KMS-11 (cell line): ENCODE measurements at regions not wholly inside any gene's neighbourhood (a gene's known extent, or its start where the extent isn't known, plus 50 kb on each side); places are given as distances from the start of the nearest gene placed in this dataset.

Source experiments
- H2AFZ ChIP-seq: fragments of 200-600 bp; sonication (generic); 2 replicates; pipeline ENCODE4 v1.6.1; 2016; ENCODE audit warnings: antibody characterized with exemption, mixed run types, low read depth
- H3K27ac ChIP-seq: fragments of 200-600 bp; sonication (generic); 2 replicates; pipeline ENCODE4 v1.6.1; 2016; ENCODE audit warnings: mild to moderate bottlenecking, mixed run types
- H3K27me3 ChIP-seq: fragments of 200-600 bp; sonication (generic); 2 replicates; pipeline ENCODE4 v1.6.1; 2017; ENCODE audit warnings: mild to moderate bottlenecking, low read depth, mixed run types, moderate library complexity; ENCODE audit not compliant: insufficient read depth
- H3K36me3 ChIP-seq: fragments of 200-600 bp; sonication (generic); 2 replicates; pipeline ENCODE4 v1.6.1; 2017; ENCODE audit warnings: mild to moderate bottlenecking, mixed run types; ENCODE audit not compliant: insufficient read depth
- H3K4me1 ChIP-seq: fragments of 200-600 bp; sonication (generic); 2 replicates; pipeline ENCODE4 v1.6.1; 2016; ENCODE audit warnings: mild to moderate bottlenecking, low read depth, mixed run types; ENCODE audit not compliant: poor library complexity, severe bottlenecking
- H3K4me2 ChIP-seq: fragments of 200-600 bp; sonication (generic); 2 replicates; pipeline ENCODE4 v1.7.0; 2016; ENCODE audit warnings: mild to moderate bottlenecking, mixed run types
- H3K4me3 ChIP-seq: fragments of 200-600 bp; sonication (generic); IDR thresholded peaks from 2 replicates; pipeline ENCODE4 v1.6.1; 2017; ENCODE audit warnings: low read depth, low read length, mixed read lengths; ENCODE audit not compliant: insufficient read depth
- H3K79me2 ChIP-seq: fragments of 200-600 bp; sonication (generic); 2 replicates; pipeline ENCODE4 v1.6.1; 2016; ENCODE audit warnings: low read depth, mixed run types; ENCODE audit not compliant: insufficient read depth
- H3K9ac ChIP-seq: fragments of 200-600 bp; sonication (generic); 2 replicates; pipeline ENCODE4 v1.6.1; 2016; ENCODE audit warnings: mild to moderate bottlenecking, mixed run types
- H4K20me1 ChIP-seq: fragments of 200-600 bp; sonication (generic); 2 replicates; pipeline ENCODE4 v1.6.1; 2016; ENCODE audit warnings: mild to moderate bottlenecking, mixed run types; ENCODE audit not compliant: insufficient read depth
- TF ChIP-seq, protein P1 (sequence below): fragments of 200-600 bp; sonication (generic); conservative IDR thresholded peaks from 2 replicates; pipeline ENCODE4 v1.6.1; 2017; ENCODE audit warnings: low read depth, mild to moderate bottlenecking, antibody characterized with exemption, low read length, moderate library complexity, mixed read lengths

DNA sequence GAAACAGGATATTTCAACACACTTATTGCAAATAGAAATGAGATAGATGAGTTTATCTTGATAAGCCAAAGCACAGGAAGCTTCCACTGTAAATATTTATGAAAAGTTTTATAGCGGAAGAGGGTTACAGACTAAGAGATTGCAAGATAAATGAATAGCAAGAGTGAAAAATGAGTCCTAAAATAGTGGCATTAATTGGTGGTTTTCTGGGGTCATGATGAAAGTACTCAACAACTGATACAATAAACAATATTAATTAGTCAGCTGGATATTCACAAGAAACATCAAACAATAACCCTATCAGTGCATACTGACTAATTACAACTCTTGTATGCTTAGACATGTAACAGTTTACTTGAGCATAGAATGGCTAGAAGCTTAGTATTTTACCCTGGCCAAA is 154.8 kb upstream of the CHODL start:
- no peak overlapping the region for H3K9ac ChIP-seq
- TF ChIP-seq, protein P1, sequence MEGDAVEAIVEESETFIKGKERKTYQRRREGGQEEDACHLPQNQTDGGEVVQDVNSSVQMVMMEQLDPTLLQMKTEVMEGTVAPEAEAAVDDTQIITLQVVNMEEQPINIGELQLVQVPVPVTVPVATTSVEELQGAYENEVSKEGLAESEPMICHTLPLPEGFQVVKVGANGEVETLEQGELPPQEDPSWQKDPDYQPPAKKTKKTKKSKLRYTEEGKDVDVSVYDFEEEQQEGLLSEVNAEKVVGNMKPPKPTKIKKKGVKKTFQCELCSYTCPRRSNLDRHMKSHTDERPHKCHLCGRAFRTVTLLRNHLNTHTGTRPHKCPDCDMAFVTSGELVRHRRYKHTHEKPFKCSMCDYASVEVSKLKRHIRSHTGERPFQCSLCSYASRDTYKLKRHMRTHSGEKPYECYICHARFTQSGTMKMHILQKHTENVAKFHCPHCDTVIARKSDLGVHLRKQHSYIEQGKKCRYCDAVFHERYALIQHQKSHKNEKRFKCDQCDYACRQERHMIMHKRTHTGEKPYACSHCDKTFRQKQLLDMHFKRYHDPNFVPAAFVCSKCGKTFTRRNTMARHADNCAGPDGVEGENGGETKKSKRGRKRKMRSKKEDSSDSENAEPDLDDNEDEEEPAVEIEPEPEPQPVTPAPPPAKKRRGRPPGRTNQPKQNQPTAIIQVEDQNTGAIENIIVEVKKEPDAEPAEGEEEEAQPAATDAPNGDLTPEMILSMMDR, result no peak
- H3K79me2 ChIP-seq, result no peaks in the 10 kb centered on the region
- no peaks in the 10 kb centered on the region for H4K20me1 ChIP-seq
- no peak overlapping the region for H3K4me3 ChIP-seq
- H3K27me3 ChIP-seq, result no peaks in the 10 kb centered on the region
- H3K4me1 ChIP-seq, result no peaks in the 10 kb centered on the region
- H3K27ac ChIP-seq, result no peak overlapping the region
- H2AFZ ChIP-seq, result no peak overlapping the region
- H3K36me3 ChIP-seq, result no peaks in the 10 kb centered on the region
- no peak overlapping the region for H3K4me2 ChIP-seq

DNA sequence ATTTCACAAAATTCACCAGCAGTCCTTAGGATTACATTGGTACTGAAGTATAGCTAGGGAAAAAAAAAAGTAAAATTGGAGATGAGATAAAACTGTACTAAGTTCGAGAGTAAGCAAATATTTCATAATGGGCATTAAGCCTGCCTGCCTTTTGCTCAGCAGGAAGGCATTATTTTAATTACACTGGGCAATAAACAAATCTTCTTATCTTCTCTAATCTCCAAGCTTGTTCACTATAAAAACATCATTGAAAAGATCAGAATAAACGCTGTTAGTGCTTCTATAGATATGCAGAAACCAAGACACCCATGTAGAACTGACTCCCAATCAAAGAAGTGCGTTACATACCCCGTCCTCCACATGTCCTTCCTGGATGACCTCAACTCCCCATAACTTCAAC is 174.2 kb upstream of the CHODL start:
- no peak overlapping the region for H3K4me2 ChIP-seq
- H3K36me3 ChIP-seq, result no peaks in the 10 kb centered on the region
- H3K27ac ChIP-seq, result no peak overlapping the region
- no peaks in the 10 kb centered on the region for H4K20me1 ChIP-seq
- no peak overlapping the region for H3K4me3 ChIP-seq
- no peaks in the 10 kb centered on the region for H3K27me3 ChIP-seq
- H3K79me2 ChIP-seq, result no peaks in the 10 kb centered on the region
- no peak overlapping the region for H3K9ac ChIP-seq
- H2AFZ ChIP-seq, result no peak overlapping the region
- TF ChIP-seq, protein P1, result no peak
- H3K4me1 ChIP-seq, result no peaks in the 10 kb centered on the region

GRCh38 chr21:18069875-18070274 is 174.8 kb upstream of the CHODL start:
- Histone ChIP-seq H3K4me2 (no peak overlapping the region), H4K20me1 (no peaks in the 10 kb centered on the region), H3K27ac (no peak overlapping the region), H3K79me2 (no peaks in the 10 kb centered on the region), H2AFZ (no peak overlapping the region), H3K4me3 (no peak overlapping the region), H3K9ac (no peak overlapping the region), H3K4me1 (no peaks in the 10 kb centered on the region), H3K36me3 (no peaks in the 10 kb centered on the region), H3K27me3 (no peaks in the 10 kb centered on the region)
- TF ChIP-seq, protein P1, result no peak

DNA sequence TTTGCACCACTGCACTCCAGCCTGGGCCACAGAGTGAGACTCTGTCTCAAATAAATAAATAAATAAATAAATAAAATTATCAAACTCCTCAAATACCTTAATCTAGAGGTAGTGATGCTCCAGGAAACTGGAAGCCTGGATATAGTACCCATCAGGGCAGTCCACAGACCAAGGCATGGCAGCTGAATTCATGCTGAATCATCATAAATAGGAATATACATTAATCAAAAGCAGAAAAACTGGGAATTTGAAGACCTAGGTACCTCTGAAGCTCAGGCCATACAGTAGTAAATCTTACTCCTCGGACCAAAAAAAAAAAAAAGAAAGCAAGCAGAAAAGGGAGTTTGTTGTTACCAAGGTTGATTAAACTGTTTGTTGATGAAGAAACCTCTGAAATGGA is 184.2 kb upstream of the CHODL start:
- H2AFZ ChIP-seq, result no peak overlapping the region
- H3K4me1 ChIP-seq, result no peaks in the 10 kb centered on the region
- no peaks in the 10 kb centered on the region for H3K27me3 ChIP-seq

More for the DNA sequence above, 184.2 kb upstream of the CHODL start:
- TF ChIP-seq, protein P1, result no peak
- Histone ChIP-seq H3K9ac (no peak overlapping the region), H3K4me2 (no peak overlapping the region), H3K4me3 (no peak overlapping the region), H4K20me1 (no peaks in the 10 kb centered on the region), H3K36me3 (no peaks in the 10 kb centered on the region), H3K79me2 (no peaks in the 10 kb centered on the region), H3K27ac (no peak overlapping the region)
